HG02884 (cell line): ENCODE measurements at regions not wholly inside any gene's neighbourhood (a gene's known extent, or its start where the extent isn't known, plus 50 kb on each side); places are given as distances from the start of the nearest gene placed in this dataset.
"Not testable (repeated sequence)": the region's sequence is repeated elsewhere in the genome, so short reads cannot be mapped to it uniquely, and the experiment has no call there.

Experiments
- ATAC-seq: cut with Tn5 transposase; IDR thresholded peaks from one replicate; pipeline ENCODE4 v1.9.1; 2021; ENCODE audit warnings: mild to moderate bottlenecking, moderate library complexity; ENCODE audit not compliant: unreplicated experiment

GRCh38 chr11:14573539-14574057 is 53.4 kb upstream of the PSMA1 start:
- not testable (repeated sequence) for ATAC-seq

GRCh38 chr11:14577292-14577691 is 57.1 kb upstream of the PSMA1 start:
- no peak for ATAC-seq

GRCh38 chr11:14577835-14578529 is 57.8 kb upstream of the PSMA1 start:
- no peak for ATAC-seq

- peak; percentile 99 for ATAC-seq
Measured at GRCh38 chr11:14578541-14578956, 58.4 kb upstream of the PSMA1 start.

GRCh38 chr11:14579646-14580045 is 59.5 kb upstream of the PSMA1 start:
- no peak for ATAC-seq

- ATAC-seq: no peak
Measured at GRCh38 chr11:14582793-14583192, 60.8 kb upstream of the PDE3B start.

- ATAC-seq: no peak
Measured at GRCh38 chr11:14583252-14584034, 60.2 kb upstream of the PDE3B start.

- no peak for ATAC-seq
Measured at GRCh38 chr11:14584035-14584363, 59.6 kb upstream of the PDE3B start.

GRCh38 chr11:14584595-14584994 is 59.0 kb upstream of the PDE3B start:
- ATAC-seq: no peak

- ATAC-seq: no peak
Measured at GRCh38 chr11:14585438-14585837, 58.2 kb upstream of the PDE3B start.

GRCh38 chr11:14587258-14587657 is 56.3 kb upstream of the PDE3B start:
- ATAC-seq: no peak

- no peak for ATAC-seq
Measured at GRCh38 chr11:14588681-14589080, 54.9 kb upstream of the PDE3B start.

GRCh38 chr11:14589421-14589820 is 54.2 kb upstream of the PDE3B start:
- no peak for ATAC-seq

GRCh38 chr11:14591046-14591445 is 52.6 kb upstream of the PDE3B start:
- not testable (repeated sequence) for ATAC-seq

GRCh38 chr11:14593671-14594070 is 49.9 kb upstream of the PDE3B start:
- no peak for ATAC-seq
